Upper lobe of left lung (tissue), 4 donors: ENCODE measurements at regions not wholly inside any gene's neighbourhood (a gene's known extent, or its start where the extent isn't known, plus 50 kb on each side); places are given as distances from the start of the nearest gene placed in this dataset.

Experiments used
- CTCF ChIP-seq, 6 experiments: fragments of 450-650 bp in 4 of 6; fragments of 200-600 bp in 2 of 6; sonication (generic) in 2 of 6; IDR thresholded peaks; one replicate each; pipeline ENCODE4 v1.5.1; 2016 to 2019; ENCODE audit warnings: antibody characterized with exemption in 6 of 6
- POLR2A ChIP-seq, 4 donors: fragments of 450-650 bp; IDR thresholded peaks; one replicate each; pipeline ENCODE4 v1.5.1; 2016 to 2017; ENCODE audit warnings: antibody characterized with exemption in 4 of 4, mild to moderate bottlenecking in 2 of 4

- no peak for TF ChIP-seq POLR2A (IDR thresholded peaks at IDR 0.05)
- TF ChIP-seq CTCF (IDR thresholded peaks at IDR 0.05), result no peak
Measured at GRCh38 chr2:12538138-12538694, 178.5 kb upstream of the TRIB2 start.
